ENCODE measurements at regions not wholly inside any gene's neighbourhood (a gene's known extent, or its start where the extent isn't known, plus 50 kb on each side); places are given as distances from the start of the nearest gene placed in this dataset.

DNA sequence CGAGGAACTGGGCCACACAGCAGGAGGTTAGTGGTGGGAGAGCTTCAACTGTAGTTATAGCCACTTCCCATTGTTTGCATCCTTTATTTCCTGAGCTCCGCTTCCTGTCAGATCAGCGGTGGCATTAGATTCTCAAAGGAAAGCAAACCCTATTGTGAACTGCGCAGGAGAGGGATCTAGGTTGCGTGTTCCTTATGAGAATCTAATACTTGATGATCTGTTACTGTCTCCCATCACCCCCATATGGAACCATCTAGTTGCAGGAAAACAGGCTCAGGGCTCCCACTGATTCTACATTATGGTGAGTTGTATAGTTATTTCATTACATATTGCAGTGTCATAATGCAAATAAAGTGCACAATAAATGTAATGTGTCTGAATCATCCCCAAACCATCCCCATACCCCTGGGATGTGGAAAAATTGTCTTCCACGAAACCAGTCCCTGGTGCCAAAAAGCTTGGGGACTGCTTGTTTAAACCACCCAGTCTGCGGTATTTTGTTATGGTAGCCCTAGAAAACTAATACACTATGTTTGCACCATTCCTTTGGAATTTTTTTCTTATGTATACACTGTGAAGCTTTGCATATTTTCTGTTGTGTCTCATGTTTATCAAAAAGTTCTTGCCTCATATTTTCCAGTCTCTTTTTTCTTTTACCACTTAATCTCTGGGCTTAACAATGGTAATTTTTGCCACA, 136.6 kb upstream of the IVNS1ABP start:
- TF ChIP-seq, protein P1, sequence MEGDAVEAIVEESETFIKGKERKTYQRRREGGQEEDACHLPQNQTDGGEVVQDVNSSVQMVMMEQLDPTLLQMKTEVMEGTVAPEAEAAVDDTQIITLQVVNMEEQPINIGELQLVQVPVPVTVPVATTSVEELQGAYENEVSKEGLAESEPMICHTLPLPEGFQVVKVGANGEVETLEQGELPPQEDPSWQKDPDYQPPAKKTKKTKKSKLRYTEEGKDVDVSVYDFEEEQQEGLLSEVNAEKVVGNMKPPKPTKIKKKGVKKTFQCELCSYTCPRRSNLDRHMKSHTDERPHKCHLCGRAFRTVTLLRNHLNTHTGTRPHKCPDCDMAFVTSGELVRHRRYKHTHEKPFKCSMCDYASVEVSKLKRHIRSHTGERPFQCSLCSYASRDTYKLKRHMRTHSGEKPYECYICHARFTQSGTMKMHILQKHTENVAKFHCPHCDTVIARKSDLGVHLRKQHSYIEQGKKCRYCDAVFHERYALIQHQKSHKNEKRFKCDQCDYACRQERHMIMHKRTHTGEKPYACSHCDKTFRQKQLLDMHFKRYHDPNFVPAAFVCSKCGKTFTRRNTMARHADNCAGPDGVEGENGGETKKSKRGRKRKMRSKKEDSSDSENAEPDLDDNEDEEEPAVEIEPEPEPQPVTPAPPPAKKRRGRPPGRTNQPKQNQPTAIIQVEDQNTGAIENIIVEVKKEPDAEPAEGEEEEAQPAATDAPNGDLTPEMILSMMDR (IDR thresholded peaks at IDR 0.05), result no peak
- Histone ChIP-seq H3K9me3 (no peaks in the 10 kb centered on the region), H3K4me1 (ENCODE audit: control insufficient read depth in 1 of 2, insufficient read depth in 1 of 2, low read depth in 1 of 2, low read length in 1 of 2) (peaks cover 47 to 49% of the 10 kb centered on the region in 2 experiments), H3K4me3 (ENCODE audit: low read depth in 1 of 2, low read length in 1 of 2) (no peak overlapping the region), H3K36me3 (no peaks in the 10 kb centered on the region), H3K27me3 (no peaks in the 10 kb centered on the region), H3K27ac (peak overlapping the region; percentile 78)

DNA sequence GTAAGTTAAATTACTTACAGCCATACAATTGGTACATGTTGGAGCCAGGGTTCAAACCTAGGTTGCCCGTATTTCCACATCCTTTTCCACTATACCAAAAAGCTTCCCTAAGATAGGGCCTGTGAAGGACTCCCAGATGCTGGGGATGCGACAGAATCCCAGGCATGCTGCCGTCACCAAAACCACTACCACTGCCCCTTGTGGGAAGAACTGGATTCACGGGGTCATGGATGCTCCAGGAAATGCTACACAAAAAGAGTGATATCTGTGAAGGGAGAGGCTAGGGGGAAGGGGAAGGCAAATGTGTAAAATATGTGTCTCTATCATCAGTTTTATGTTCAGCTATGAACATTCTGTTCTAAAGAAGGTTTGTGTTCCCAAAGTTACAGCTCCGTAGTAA, 133.9 kb upstream of the IVNS1ABP start:
- Histone ChIP-seq H3K4me1 (ENCODE audit: control insufficient read depth in 1 of 2, insufficient read depth in 1 of 2, low read depth in 1 of 2, low read length in 1 of 2) (peaks cover 36 to 42% of the 10 kb centered on the region in 2 experiments), H3K27ac (peak overlapping the region; percentile 78), H3K27me3 (no peaks in the 10 kb centered on the region), H3K4me3 (ENCODE audit: low read depth in 1 of 2, low read length in 1 of 2) (no peak overlapping the region), H3K9me3 (no peaks in the 10 kb centered on the region), H3K36me3 (no peaks in the 10 kb centered on the region)
- TF ChIP-seq, protein P1 (IDR thresholded peaks at IDR 0.05), result no peak

DNA sequence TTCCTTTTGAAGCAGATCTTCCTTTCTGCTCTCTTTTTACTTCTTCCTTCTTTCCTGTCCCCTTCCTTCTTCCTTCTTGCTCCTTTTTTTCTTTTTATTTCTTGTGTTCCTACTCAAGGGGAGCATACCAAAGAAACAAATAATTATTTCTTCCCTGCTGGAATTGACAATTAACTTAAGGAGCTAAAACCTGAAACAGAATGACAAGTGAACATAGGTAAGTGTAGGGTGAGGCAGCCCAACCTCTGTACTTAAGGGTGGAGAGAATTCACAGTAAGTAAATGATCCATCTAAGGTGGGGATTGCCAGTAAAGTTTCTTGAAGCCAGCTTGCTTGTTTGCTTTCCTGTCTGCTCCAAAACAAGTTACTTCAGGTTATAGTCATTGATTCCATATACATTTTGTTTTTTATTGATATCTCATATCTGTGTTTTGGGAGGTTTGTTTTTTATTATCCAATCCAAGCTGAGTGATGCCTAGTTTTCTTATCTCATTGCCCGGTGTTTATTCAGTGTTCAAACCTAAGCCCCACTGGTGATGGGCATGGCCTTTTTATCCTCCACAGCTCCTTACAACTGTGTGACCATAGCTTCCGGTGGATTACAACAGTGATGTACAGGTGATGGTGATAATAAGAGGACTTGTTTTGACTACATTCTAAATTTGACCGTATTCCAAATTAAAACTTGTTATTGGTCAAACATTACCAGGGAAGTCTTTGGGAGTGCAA, 133.2 kb upstream of the IVNS1ABP start:
- Histone ChIP-seq H3K4me1 (ENCODE audit: control insufficient read depth in 1 of 2, insufficient read depth in 1 of 2, low read depth in 1 of 2, low read length in 1 of 2) (peaks cover 36 to 42% of the 10 kb centered on the region in 2 experiments), H3K27me3 (no peaks in the 10 kb centered on the region), H3K27ac (no peak overlapping the region), H3K4me3 (ENCODE audit: low read depth in 1 of 2, low read length in 1 of 2) (no peak overlapping the region), H3K9me3 (no peaks in the 10 kb centered on the region), H3K36me3 (no peaks in the 10 kb centered on the region)
- TF ChIP-seq, protein P1 (IDR thresholded peaks at IDR 0.05), result no peak

DNA sequence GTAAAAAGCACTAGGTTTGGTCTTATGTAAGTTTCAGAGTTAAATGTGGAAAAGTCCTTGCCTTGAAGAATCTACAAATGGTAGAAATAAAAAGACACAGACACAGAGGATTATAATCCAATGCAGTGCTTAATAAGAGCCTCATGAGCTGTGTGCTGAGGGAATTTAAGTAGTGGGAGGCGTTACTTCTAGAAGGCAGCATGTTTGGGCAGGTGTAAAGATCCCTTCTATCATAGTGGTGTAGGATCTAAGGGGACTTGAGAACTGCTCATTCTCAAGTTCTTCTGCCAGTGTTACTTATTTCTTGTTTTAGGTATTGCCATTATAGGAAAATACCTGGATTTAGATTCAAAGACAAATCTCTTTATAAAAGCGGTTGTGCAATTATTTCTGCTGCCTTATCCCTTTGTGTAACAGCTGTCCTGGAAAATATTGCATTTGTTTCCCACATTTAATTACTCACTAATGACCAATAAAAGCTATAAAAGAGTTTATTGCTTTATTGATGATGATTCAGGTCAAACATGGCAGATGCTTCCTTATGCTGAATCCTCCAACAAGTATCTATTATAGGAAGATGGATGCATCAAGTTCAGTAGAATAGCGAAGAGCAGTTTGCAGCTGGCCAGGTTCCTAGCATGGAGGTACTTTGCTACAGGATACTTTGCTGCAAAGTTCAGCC, 132.5 kb upstream of the IVNS1ABP start:
- H3K9me3 ChIP-seq, result no peaks in the 10 kb centered on the region
- peaks cover 36 to 42% of the 10 kb centered on the region in 2 experiments for H3K4me1 ChIP-seq (ENCODE audit: control insufficient read depth in 1 of 2, insufficient read depth in 1 of 2, low read depth in 1 of 2, low read length in 1 of 2)
- TF ChIP-seq, protein P1 (IDR thresholded peaks at IDR 0.05), result no peak
- H3K4me3 ChIP-seq (ENCODE audit: low read depth in 1 of 2, low read length in 1 of 2), result no peak overlapping the region
- no peak overlapping the region for H3K27ac ChIP-seq
- H3K27me3 ChIP-seq, result no peaks in the 10 kb centered on the region
- no peaks in the 10 kb centered on the region for H3K36me3 ChIP-seq

DNA sequence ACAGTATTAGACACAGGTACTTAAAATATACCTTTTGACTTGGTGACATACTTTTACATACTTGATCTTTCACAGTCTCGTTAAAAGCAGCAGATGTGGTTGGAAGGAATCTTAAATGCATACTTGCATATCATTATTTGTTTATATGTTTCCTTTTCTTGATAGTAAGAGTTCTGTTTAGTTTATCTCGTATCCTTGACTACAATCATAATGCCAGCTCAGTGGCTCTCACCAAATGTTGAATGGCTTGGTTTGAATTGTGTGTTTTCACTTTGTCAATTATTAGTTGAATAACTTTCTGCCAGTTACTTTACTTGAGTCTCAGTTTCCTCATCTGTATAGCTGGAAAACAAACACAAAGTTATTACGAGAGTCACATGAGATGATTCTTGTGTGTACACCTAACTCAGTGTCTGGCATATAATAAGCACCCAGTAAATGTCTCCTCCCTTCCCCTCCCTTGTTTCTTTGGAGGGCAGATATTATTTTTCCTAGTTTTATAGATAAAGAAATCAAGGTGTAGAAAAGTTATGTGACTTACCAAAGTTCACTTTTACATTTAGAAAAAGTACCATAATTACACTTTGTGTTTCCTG, 131.6 kb upstream of the IVNS1ABP start:
- Histone ChIP-seq H3K27me3 (no peaks in the 10 kb centered on the region), H3K4me1 (ENCODE audit: control insufficient read depth in 1 of 2, insufficient read depth in 1 of 2, low read depth in 1 of 2, low read length in 1 of 2) (peaks cover 31 to 37% of the 10 kb centered on the region in 2 experiments), H3K27ac (no peak overlapping the region), H3K36me3 (no peaks in the 10 kb centered on the region), H3K4me3 (ENCODE audit: low read depth in 1 of 2, low read length in 1 of 2) (no peak overlapping the region), H3K9me3 (no peaks in the 10 kb centered on the region)
- TF ChIP-seq, protein P1 (IDR thresholded peaks at IDR 0.05), result no peak
